PC-9 (cell line): ENCODE measurements at regions not wholly inside any gene's neighbourhood (a gene's known extent, or its start where the extent isn't known, plus 50 kb on each side); places are given as distances from the start of the nearest gene placed in this dataset.
A peak's percentile ranks its signal among the peaks of the same experiment; 100 is the strongest.
"Not testable (repeated sequence)": the region's sequence is repeated elsewhere in the genome, so short reads cannot be mapped to it uniquely, and the experiment has no call there.

ENCODE experiments used
- BruUV-seq: library from RNA; stranded (reverse); fragments of 400-500 nt; replicated peaks from 2 replicates; lab custom pipeline; 2021; lab: Mats Ljungman, UMichigan
- CTCF ChIA-PET: fragments of 300-600 bp; sonication (Branson Sonifier 250); formaldehyde crosslinking; loops from one replicate; lab custom pipeline; 2022; ENCODE audit warnings: antibody characterized with exemption; lab: Charles Lee
- POLR2A ChIA-PET: fragments of 300-600 bp; sonication (Branson Sonifier 250); formaldehyde crosslinking; loops from one replicate; lab custom pipeline; 2022; ENCODE audit warnings: antibody characterized with exemption; ENCODE audit not compliant: unreplicated experiment; lab: Charles Lee
- DNase-seq, 2 experiments: peaks; one replicate each; pipeline versions ENCODE4 v3.0.0 to v3.0.0-alpha.2; 2015 to 2022; ENCODE audit warnings: mixed read lengths in 1 of 2
- H2AFZ ChIP-seq: fragments of 200-600 bp; sonication (generic); 2 replicates; pipeline ENCODE4 v1.8.1; 2017; ENCODE audit warnings: antibody characterized with exemption
- H3F3A ChIP-seq: fragments of 200-600 bp; sonication (generic); 2 replicates; pipeline ENCODE4 v1.8.1; 2017; ENCODE audit warnings: antibody characterized with exemption, mild to moderate bottlenecking, low read depth; ENCODE audit not compliant: insufficient read depth
- H3K27ac ChIP-seq: fragments of 200-600 bp; sonication (generic); 2 replicates; pipeline ENCODE4 v1.6.1; 2016; ENCODE audit warnings: mixed run types
- H3K27me3 ChIP-seq: fragments of 200-600 bp; sonication (generic); 2 replicates; pipeline ENCODE4 v1.6.1; 2016; ENCODE audit warnings: low read depth, mixed run types; ENCODE audit not compliant: insufficient read depth
- H3K36me3 ChIP-seq: fragments of 200-600 bp; sonication (generic); 2 replicates; pipeline ENCODE4 v1.6.1; 2016; ENCODE audit warnings: low read depth, mixed run types
- H3K4me1 ChIP-seq: fragments of 200-600 bp; sonication (generic); replicated peaks from 2 replicates; pipeline ENCODE4 v1.6.1; 2016; ENCODE audit warnings: mixed run types; ENCODE audit not compliant: insufficient read depth
- H3K4me2 ChIP-seq: fragments of 200-600 bp; sonication (generic); 2 replicates; pipeline ENCODE4 v1.6.1; 2017; ENCODE audit warnings: mixed run types
- H3K4me3 ChIP-seq: fragments of 200-600 bp; sonication (generic); 2 replicates; pipeline ENCODE4 v1.6.1; 2016; ENCODE audit warnings: mixed run types
- H3K79me2 ChIP-seq: fragments of 200-600 bp; sonication (generic); 2 replicates; pipeline ENCODE4 v1.6.1; 2017; ENCODE audit warnings: low read depth, mixed run types
- H3K9me2 ChIP-seq: fragments of 200-600 bp; sonication (generic); 2 replicates; pipeline ENCODE4 v1.8.1; 2017; ENCODE audit warnings: mild to moderate bottlenecking; ENCODE audit not compliant: insufficient read depth
- H3K9me3 ChIP-seq: fragments of 200-600 bp; sonication (generic); 2 replicates; pipeline ENCODE4 v1.8.1; 2016; ENCODE audit warnings: low read depth; ENCODE audit not compliant: insufficient read depth
- H4K20me1 ChIP-seq: fragments of 200-600 bp; sonication (generic); 2 replicates; pipeline ENCODE4 v1.8.1; 2017; ENCODE audit not compliant: insufficient read depth
- CTCF ChIP-seq: fragments of 200-600 bp; sonication (generic); conservative IDR thresholded peaks from 2 replicates; pipeline ENCODE4 v1.6.1; 2017; ENCODE audit warnings: mixed run types, antibody characterized with exemption, mild to moderate bottlenecking, moderate library complexity
- EZH2 ChIP-seq: fragments of 200-600 bp; sonication (generic); IDR thresholded peaks from 2 replicates; pipeline ENCODE4 v1.8.0; 2017; ENCODE audit warnings: antibody characterized with exemption, low read depth
- intact Hi-C: fragments of 100-400 bp; cut with micrococcal nuclease; formaldehyde crosslinking; loops from one replicate; pipeline ENCODE4 v1.10.0; 2022; ENCODE audit not compliant: unreplicated experiment

- Histone ChIP-seq H3K9me3 (no peaks in the 10 kb centered on the region; the same call in 1 of the 2 replicates), H3K27me3 (no peaks in the 10 kb centered on the region), H2AFZ (0 out of 2 replicates have a peak overlapping the region, but pooled peaks have one; percentile 2), H3K4me2 (no peak overlapping the region), H3K27ac (no peak overlapping the region), H3K79me2 (no peaks in the 10 kb centered on the region), H3K36me3 (no peaks in the 10 kb centered on the region), H3K4me3 (no peak overlapping the region), H4K20me1 (no peaks in the 10 kb centered on the region), H3K9me2 (no peaks in the 10 kb centered on the region), H3K4me1 (no peaks in the 10 kb centered on the region), H3F3A (no peaks in the 10 kb centered on the region)
- TF ChIP-seq EZH2 (no peak), CTCF (no peak)
- intact Hi-C loops: no loop called here
- BruUV-seq: no TSS peak
- CTCF ChIA-PET: no interaction called here
- no peak for DNase-seq
- POLR2A ChIA-PET: no interaction called here
Measured at GRCh38 chr5:28603869-28604268, 1565.5 kb upstream of the CDH9 start.

- no TSS peak for BruUV-seq
- H3K4me2 ChIP-seq: no peak overlapping the region
- H3K27ac ChIP-seq: no peak overlapping the region
- ChIA-PET POLR2A (no interaction called here), CTCF (no interaction called here)
- no peaks in the 10 kb centered on the region for H3K9me2 ChIP-seq
- no peaks in the 10 kb centered on the region for H3K36me3 ChIP-seq
- H3F3A ChIP-seq: no peaks in the 10 kb centered on the region
- TF ChIP-seq EZH2 (no peak), CTCF (no peak)
- H2AFZ ChIP-seq: no peak overlapping the region
- H3K9me3 ChIP-seq: no peaks in the 10 kb centered on the region; the same call in 1 of the 2 replicates
- H3K4me1 ChIP-seq: no peaks in the 10 kb centered on the region
- no peak for DNase-seq
- no peaks in the 10 kb centered on the region for H3K27me3 ChIP-seq
- intact Hi-C loops: no loop called here
- no peaks in the 10 kb centered on the region for H4K20me1 ChIP-seq
- H3K4me3 ChIP-seq: no peak overlapping the region
- no peaks in the 10 kb centered on the region for H3K79me2 ChIP-seq
Measured at GRCh38 chr5:28602429-28602828, 1564.0 kb upstream of the CDH9 start.

- H3K9me2 ChIP-seq, intact Hi-C loops, H4K20me1 ChIP-seq, H3F3A ChIP-seq, H3K27ac ChIP-seq, BruUV-seq, H3K27me3 ChIP-seq, H2AFZ ChIP-seq, H3K36me3 ChIP-seq, POLR2A ChIA-PET, H3K4me3 ChIP-seq, H3K79me2 ChIP-seq, H3K4me1 ChIP-seq, H3K4me2 ChIP-seq, CTCF ChIA-PET, DNase-seq, H3K9me3 ChIP-seq: not testable (repeated sequence)
Measured at GRCh38 chr5:28596707-28597106, 1558.3 kb upstream of the CDH9 start.

- no peak overlapping the region for H3K4me2 ChIP-seq
- TF ChIP-seq EZH2: no peak
- no peak for TF ChIP-seq CTCF
- intact Hi-C loops: no loop called here
Measured at GRCh38 chr5:28580616-28581015, 1542.2 kb upstream of the CDH9 start.

More at GRCh38 chr5:28580616-28581015, 1542.2 kb upstream of the CDH9 start:
- no peaks in the 10 kb centered on the region for H4K20me1 ChIP-seq
- ChIA-PET POLR2A (no interaction called here), CTCF (no interaction called here)
- no peaks in the 10 kb centered on the region for H3K27me3 ChIP-seq
- DNase-seq: no peak
- no peaks in the 10 kb centered on the region for H3K4me1 ChIP-seq
- no peaks in the 10 kb centered on the region for H3K79me2 ChIP-seq
- H3K9me2 ChIP-seq: no peaks in the 10 kb centered on the region
- no peaks in the 10 kb centered on the region for H3F3A ChIP-seq
- no TSS peak for BruUV-seq
- H3K4me3 ChIP-seq: no peak overlapping the region
- H3K36me3 ChIP-seq: no peaks in the 10 kb centered on the region
- no peak overlapping the region for H3K27ac ChIP-seq
- H2AFZ ChIP-seq: no peak overlapping the region
- H3K9me3 ChIP-seq: no peaks in the 10 kb centered on the region
